ENCODE measurements at regions not wholly inside any gene's neighbourhood (a gene's known extent, or its start where the extent isn't known, plus 50 kb on each side); places are given as distances from the start of the nearest gene placed in this dataset.
"Not testable (repeated sequence)": the region's sequence is repeated elsewhere in the genome, so short reads cannot be mapped to it uniquely, and the experiment has no call there.

- DNase-seq = no peak
Measured at GRCh38 chr4:170773709-170774273, 684.0 kb upstream of the AADAT start.

GRCh38 chr4:170772429-170772828 is 682.7 kb upstream of the AADAT start:
- DNase-seq = no peak

GRCh38 chr4:170770664-170771063 is 680.9 kb upstream of the AADAT start:
- no peak for DNase-seq

- no peak for DNase-seq
Measured at GRCh38 chr4:170769862-170770261, 680.1 kb upstream of the AADAT start.

GRCh38 chr4:170758988-170759387 is 669.2 kb upstream of the AADAT start:
- no peak for DNase-seq

- no peak for DNase-seq
Measured at GRCh38 chr4:170750519-170750918, 660.8 kb upstream of the AADAT start.

- DNase-seq = no peak
Measured at GRCh38 chr4:170748975-170749374, 659.2 kb upstream of the AADAT start.

GRCh38 chr4:170743633-170744032 is 653.9 kb upstream of the AADAT start:
- no peak for DNase-seq

- DNase-seq = no peak
Measured at GRCh38 chr4:170741856-170742255, 652.1 kb upstream of the AADAT start.

- DNase-seq = no peak
Measured at GRCh38 chr4:170736710-170737109, 647.0 kb upstream of the AADAT start.

- DNase-seq = no peak
Measured at GRCh38 chr4:170729897-170730296, 640.1 kb upstream of the AADAT start.

- DNase-seq = no peak
Measured at GRCh38 chr4:170729236-170729635, 639.5 kb upstream of the AADAT start.

GRCh38 chr4:170724191-170724590 is 634.4 kb upstream of the AADAT start:
- no peak for DNase-seq

GRCh38 chr4:170723171-170723570 is 633.4 kb upstream of the AADAT start:
- DNase-seq = no peak

GRCh38 chr4:170721812-170722373 is 632.1 kb upstream of the AADAT start:
- DNase-seq = no peak

GRCh38 chr4:170716868-170717267 is 627.1 kb upstream of the AADAT start:
- no peak for DNase-seq

GRCh38 chr4:170705907-170706306 is 616.2 kb upstream of the AADAT start:
- no peak for DNase-seq

- DNase-seq = no peak
Measured at GRCh38 chr4:170700064-170700463, 610.3 kb upstream of the AADAT start.

- DNase-seq = no peak
Measured at GRCh38 chr4:170698334-170698733, 608.6 kb upstream of the AADAT start.

GRCh38 chr4:170697845-170698244 is 608.1 kb upstream of the AADAT start:
- no peak for DNase-seq

GRCh38 chr4:170697045-170697444 is 607.3 kb upstream of the AADAT start:
- DNase-seq = no peak

GRCh38 chr4:170691168-170691567 is 601.4 kb upstream of the AADAT start:
- DNase-seq = no peak

- DNase-seq = no peak
Measured at GRCh38 chr4:170687751-170688150, 598.0 kb upstream of the AADAT start.

GRCh38 chr4:170685701-170686100 is 595.9 kb upstream of the AADAT start:
- DNase-seq = not testable (repeated sequence)

- no peak for DNase-seq
Measured at GRCh38 chr4:170682558-170683294, 593.0 kb upstream of the AADAT start.

All from SHP77 treated with DMSO at 0.1 percent for 48 hours (cell line).